ENCODE measurements at regions not wholly inside any gene's neighbourhood (a gene's known extent, or its start where the extent isn't known, plus 50 kb on each side); places are given as distances from the start of the nearest gene placed in this dataset.
"Not testable (repeated sequence)": the region's sequence is repeated elsewhere in the genome, so short reads cannot be mapped to it uniquely, and the experiment has no call there.

DNA sequence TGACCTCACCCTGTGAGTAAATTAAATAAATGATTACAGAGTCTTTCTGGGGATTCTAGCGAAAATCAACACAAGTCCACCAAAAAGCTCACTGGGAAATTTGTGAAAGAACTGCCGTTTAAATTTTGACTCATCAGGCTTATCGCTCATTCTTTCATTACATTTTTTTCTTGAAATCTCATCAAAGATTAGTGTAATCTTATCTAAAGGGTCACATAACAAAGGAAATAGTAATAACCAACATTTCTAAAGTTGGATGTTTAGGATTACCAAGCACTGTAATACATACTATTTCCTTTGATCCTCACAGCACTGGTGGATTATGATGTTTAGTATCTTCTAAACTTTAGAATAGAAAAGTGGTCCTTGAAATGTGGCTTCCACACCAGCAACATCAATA, 111.1 kb upstream of the CBLB start:
- no peak for DNase-seq (ENCODE audit: low spot score)

DNA sequence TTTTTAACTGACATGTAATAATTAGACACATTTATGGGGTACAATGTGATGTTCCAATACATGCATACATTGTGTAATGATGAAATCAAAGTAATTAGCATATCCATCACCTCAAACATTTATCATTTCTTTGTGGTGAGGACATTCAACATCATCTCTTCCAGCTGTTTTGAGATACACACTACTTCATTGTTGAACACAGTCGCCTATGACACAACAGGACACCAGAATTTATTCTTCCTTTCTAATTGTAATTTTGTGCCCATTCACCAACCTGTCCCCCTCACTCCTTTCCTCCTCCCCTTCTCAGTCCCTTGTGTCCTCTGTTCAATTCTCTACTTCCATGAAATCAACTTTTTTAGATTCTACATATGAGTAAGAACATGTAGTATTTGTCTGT, 113.4 kb upstream of the CBLB start:
- no peak for DNase-seq (ENCODE audit: low spot score)

DNA sequence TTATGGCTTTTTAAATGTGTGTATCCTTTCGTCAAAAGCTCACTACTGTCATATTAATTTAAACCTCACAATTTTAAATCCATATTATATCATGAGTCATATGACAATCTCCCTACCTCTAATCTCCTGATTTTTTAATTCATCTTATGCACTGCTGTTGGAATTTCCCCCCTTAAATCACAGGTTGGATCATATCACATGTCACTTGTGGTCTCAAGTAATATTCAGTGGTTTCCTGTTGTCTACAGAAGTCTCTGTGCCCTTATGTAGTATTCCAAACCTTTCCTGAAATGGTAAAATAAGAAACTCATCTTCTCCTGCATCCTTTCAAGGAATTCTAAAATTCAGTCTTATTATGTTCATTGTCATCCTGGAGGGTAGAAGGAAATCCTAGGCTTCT, 116.0 kb upstream of the CBLB start:
- no peak for DNase-seq (ENCODE audit: low spot score)

DNA sequence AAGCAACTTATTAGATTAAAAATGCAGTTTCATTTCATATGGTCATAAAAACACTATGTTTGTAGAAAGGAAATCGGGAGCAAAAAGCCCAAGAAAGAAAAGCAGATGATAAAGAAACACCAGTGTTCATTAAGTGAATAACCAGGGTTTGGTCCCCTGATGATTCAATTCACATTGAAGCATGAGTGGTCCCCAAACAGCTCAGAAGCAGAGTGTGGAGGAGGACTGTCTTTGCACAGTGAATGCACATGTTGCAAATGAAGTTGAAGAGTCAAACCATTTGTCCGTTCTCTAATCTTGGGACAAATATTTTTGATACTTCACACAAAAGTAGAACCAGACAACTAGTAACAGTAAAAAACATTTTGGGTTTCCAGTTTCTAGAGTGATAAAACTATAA, 117.5 kb upstream of the CBLB start:
- not testable (repeated sequence) for DNase-seq (ENCODE audit: low spot score)

DNA sequence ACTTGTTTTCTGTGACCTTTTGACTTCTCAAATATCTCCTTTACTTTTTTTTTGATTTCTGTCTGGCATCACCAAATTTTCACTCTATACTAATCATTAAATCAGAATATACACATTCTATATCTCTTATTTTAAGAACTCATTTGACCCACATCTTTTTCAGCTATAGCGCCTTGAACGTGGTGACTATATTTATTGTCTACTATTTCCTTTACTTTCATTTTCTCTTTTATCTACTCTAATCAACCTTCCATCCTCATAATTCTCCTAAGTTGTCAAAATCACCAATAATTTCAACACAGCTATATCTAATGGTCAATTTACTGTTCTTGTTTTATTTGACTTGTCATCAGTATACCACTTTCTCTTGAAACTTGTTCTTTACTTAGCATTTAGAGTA, 119.0 kb upstream of the CBLB start:
- DNase-seq (ENCODE audit: low spot score), result no peak

DNA sequence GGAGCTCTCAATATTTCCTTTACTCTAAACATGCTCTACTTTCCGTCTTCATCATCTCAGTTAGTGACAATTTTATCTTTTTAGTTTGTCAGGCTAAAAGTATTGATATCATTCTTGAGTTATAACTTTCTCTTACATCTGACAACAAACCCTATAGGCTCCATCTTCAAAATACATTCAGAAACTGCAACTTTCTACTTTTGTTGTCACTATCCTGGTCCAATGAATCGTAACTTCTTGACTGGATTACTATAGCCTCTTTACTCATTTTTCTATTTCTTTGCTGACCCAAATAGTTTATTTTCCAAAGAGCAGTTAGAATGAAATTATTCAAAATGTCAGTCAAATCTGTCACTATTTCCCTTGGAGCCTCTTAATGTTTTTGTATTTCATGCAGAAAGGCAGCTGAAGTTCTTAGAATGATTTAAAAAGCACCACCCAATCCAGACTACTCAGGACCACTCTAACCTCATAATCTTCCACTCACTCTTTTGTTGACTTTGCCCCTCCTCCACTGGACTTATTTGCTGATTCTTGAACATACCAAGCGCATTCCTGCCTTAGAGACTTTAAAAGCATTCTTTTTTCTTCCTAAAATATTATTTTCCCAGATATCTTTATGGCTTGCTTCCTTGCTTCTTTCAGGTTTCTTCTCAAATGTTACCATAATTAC, 119.9 kb upstream of the CBLB start:
- no peak for DNase-seq (ENCODE audit: low spot score)

DNA sequence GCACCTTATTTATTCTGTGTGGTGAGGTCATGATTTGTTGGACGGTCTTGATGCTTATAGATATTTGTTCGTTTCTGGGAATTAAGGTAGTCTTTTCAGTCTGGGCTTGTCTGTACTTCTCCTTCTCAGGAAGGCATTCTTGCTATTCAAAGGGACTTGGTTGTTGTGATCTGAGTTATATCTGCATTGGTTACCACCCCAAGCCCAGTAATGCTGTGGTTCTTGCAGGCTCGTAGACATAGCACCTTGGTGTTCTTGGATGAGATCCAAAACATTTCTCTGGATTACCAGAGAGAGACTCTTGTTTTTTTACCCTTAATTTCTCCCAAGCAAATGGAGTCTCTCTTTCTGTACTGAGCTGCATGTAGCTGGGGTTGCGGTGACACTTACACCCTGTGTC, 128.0 kb upstream of the CBLB start:
- no peak for DNase-seq (ENCODE audit: low spot score)

DNA sequence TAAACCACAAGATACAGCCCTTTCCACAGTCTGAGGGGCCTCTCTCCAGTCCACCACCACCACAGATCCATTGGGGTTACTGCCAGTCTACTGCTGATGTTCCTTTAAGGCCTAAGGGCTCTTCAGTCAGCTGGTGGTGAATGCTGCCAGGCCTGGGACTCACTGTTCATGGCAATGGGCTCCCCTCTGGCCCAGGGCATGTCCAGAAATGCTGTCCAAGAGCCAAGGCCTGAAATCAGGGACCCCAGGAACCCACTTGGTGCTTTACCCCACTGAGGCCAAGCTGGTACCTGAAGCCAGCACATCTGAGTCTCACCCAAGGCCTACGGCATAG, 128.6 kb upstream of the CBLB start:
- no peak for DNase-seq (ENCODE audit: low spot score)

DNA sequence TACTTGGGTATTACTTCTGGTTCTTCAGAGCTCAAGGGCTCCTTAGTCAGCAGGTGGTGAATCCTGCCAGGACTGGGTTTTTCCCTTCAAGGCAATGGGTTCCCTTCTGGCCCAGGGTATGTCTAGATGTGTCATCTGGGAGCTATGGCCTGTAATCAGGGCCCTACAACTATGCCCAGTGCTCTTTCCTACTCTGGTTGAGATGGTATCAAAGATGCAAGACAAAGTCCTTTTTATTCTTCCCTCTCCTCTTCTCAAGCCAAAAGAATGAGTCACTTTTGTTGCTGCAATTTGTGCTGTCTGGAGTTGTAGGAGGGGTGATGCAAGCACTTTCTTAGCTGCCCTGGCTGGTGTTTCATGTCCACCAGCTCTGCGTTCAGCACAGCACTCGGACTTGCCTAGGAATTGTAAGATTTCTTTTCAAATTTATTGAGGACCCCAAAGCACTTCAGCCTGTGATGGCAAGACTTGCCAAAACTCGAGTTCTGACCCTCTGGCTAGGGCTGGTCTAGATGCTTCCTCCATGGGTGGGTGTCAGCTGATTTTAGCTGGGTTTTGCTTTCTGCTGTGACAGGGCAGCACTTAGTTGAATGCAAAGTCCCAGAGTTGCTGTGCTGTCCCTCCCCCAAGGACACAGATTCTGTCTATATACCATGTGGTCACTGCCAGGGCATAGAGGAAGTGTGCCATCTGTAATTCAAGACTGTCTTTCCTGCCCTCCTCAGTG, 129.2 kb upstream of the CBLB start:
- DNase-seq (ENCODE audit: low spot score), result no peak

DNA sequence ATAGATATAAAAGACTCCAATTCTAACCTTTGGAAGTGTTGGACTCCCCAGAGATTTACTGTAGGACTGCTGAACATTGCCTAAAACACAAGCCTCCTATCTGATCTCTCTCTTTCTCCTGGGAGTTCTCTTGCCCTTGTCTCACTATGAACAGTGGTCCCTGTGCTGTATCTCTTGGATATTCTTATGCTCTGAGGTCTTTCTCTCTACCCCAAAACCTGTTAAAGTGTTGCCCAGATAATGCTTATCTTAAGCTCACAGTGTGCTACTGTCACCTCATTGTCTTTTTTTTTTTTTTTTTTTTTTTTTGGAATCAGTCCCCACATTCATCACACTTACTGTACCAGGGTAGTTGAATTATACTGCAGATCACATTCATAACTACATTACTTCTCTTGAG, 131.0 kb upstream of the CBLB start:
- no peak for DNase-seq (ENCODE audit: low spot score)

DNA sequence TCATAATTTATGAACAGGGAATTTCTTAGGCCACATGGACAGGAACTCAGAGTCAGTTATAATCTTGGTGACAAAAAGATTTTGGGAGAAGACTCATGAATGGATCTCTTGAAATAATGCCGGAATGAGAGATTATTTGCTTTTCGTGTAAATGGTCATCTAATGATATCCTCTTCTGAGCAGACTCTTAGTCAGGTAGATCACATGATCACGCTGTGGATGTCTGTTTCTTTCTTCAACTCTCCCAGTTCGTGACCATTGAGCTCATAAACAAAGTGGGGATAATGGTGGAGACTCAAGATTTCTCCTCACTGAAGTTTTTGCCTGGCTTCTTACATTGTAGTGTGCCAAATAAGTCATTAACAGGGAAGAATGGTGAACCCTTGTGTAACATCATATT, 133.1 kb upstream of the CBLB start:
- no peak for DNase-seq (ENCODE audit: low spot score)

DNA sequence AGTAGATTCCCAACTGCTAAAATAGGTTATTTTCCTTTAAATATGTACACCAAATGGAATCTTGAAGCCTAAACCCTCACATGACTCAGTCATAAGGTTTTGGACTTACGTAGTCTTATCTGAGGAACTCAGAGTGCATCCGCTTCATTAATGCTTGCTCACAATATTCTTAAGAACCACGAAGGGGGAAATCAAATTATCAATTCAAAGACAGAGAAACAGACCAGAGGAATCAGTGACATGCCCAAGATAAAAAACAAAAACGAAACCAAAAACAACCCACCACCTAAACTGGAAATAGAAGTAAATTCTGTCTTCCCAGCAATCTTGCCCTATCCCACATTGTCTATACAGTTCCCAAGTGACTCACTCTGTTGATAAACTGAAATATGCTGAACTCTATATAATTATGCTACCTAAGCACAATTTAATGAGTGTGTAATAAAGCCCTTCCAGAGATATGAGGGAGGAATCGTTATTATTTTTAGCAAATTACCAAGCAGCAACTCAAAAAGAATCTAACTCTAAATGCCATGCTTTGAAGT, 135.4 kb upstream of the CBLB start:
- DNase-seq (ENCODE audit: low spot score), result no peak

DNA sequence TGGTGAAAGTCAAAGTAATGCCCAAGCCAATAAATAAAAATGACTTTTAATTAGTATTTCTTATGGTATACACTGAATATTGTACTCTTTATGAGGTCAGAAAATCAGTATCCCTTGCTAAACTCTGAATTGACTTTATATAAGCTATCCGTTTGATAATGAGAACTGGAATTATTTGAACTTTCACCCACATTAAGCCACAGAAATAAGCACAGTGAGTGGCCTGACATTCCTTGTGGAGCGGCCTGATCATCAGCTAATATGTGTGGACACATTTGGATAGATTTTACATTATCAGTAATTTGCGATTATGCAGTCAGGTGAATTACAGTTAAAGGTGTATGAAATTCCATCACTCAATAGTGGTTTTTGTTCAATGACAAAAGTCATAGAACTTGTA, 136.0 kb upstream of the CBLB start:
- no peak for DNase-seq (ENCODE audit: low spot score)

DNA sequence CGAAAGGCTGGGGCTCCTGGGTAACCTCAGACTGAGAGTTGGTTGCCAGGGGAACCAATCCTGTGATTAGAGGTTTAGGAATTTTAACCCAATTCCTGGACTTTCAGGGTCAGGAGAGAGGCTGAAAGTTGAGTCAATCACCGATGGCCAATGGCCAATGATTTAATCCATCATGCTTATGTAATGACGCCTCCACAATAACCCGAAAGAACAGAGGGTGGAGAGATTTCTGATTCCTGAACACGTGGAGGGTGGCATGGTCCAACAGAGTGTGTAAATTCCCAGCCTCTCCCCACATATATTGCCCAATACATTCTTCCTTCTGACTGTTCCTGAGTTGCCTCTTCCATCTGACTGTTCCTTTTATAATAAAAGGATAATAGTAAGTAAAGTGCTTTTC, 137.2 kb upstream of the CBLB start:
- no peak for DNase-seq (ENCODE audit: low spot score)

DNA sequence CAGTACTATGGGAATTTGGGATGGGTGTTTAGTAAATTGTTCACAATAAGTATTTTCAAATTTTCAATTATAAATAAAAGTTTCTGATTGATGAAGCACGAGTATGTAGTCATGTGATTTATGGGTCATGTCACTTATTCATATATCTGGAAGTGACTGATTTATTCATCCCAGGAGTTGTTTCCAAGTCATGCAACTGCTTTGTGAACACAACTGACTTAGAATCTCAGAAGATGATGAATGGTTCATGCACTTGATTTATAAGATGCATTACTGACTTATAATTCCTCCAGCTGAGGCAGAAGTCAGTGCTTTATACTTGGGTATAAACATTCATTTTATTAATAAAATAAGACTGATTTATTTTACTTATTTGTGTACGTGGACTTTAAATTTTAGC, 137.8 kb upstream of the CBLB start:
- no peak for DNase-seq (ENCODE audit: low spot score)

DNA sequence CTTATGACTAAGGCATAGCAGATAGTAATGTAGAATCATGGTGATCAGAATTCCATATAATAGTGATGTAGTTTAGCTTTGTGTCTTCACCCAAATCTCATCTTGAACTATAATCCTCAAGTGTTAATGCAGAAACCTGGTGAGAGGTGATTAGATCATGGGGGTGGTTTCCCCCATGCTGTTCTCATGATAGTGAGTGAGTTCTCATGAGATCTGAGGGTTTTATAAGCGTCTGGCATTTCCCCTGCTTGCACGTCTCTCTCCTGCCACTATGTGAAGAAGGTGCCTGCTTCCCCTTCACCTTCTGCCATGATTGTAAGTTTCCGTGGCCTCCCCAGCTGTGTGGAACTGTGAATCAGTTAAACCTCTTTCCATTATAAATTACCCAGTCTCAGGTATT, 138.7 kb upstream of the CBLB start:
- no peak for DNase-seq (ENCODE audit: low spot score)

DNA sequence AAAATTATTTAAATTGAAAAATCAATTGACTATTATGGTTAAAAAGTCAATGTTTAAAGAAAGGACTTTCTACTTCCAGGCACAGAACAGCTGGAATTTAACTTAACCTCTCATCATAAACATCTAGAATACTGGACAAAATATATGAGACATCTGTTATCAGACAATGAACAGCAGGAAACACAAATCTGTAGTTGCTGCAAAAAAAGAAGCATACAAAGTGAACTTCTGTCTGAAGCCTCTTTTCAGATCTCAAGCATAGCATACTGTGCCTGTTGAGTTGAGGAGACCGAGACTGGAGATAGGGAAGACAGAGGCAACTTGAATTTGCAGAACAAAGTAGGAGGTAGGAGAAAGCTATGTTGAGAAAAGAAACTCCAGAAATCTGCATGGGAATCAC, 140.0 kb upstream of the CBLB start:
- no peak for DNase-seq (ENCODE audit: low spot score)

DNA sequence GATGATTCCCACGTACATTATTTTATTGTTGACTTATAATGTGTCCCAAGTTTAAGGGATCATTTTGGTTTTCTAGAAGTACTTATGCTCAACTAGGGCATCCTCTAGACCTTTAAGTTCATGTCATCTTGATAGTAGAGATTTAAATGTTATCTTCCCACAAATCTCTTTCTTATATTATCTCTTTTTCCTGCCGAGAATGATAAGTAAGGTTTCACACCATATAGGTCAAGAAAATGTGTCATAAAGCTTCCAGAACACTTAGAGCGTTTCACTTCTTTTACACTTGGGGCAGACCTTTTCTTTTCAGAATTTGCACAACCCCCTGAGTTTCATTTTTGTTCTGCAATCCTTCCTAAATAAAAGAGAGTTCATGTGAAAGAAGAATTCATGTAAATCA, 142.0 kb upstream of the CBLB start:
- no peak for DNase-seq (ENCODE audit: low spot score)

DNA sequence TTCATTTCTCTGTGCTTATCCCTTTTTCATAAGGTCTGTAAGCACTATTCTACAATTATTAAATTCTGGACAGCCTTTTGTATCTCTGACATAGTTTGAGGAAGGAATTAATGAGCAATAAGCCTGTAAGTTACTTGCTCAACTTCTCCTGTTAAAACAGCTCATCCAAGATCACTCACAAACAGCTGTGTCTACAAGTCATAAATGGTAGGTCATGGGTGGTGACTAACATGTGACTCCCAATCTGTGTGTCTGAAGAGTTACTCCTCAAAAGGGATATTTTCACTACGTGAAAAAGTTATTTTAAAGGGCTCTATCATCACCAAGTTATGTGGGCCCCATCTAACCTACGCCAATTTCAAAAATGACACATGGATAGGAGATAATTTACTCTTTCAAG, 145.2 kb upstream of the CBLB start:
- no peak for DNase-seq (ENCODE audit: low spot score)

DNA sequence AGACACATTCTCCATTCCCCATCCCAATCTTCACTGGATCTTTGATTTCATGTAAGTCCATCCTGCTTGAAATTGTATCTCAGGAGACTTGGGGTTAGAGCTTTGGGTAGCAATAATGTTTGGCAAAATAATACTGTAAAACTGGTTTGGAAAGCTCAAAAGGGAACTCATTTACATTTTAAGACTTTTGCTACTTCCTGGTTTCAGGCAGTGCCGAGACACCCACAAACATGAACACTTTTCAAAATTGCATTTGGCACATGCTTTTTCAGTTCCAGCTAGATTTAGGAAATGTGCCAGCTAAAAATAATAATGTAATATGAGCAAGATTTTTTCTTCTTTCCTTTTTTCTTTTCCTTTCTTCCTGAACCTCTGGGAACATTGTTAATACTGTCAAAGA, 145.7 kb upstream of the CBLB start:
- DNase-seq (ENCODE audit: low spot score), result no peak

DNA sequence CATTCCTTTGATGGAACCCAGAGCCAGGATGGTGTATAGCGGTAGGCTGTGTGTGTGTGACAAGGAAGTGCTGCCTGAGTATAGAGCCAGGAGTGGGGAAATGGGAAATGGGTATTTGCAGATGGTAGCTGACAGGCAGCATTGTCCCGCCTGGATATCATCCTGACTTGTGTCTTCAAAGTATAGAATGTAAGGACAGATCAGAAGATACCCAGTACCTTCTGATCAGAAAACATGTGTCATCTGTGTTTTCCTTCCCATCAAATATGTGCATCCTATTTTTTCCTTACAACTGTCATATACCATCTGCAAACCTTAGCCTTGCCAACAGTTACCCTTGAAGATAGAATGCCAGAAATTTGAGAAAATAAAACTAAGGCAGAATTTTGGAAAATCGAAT, 146.2 kb upstream of the CBLB start:
- DNase-seq (ENCODE audit: low spot score), result no peak

DNA sequence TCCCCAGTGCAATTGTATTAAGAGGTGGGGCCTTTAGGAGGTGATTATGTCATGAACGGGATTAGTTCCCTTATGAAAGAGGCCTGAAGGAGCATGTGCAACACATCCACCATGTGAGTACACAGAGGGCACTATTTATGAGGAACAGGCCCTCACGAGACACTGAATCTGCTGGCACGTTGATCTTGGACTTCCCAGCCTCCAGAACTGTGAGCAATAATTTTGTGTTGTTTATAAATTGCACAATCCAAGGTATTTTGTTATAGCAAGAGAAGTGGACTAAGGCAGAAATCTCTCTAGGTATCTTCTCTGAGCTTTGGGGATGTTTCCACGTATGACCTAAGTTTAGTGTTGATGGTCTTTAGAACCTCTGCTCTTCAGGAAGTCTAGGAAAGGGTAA, 149.3 kb upstream of the CBLB start:
- no peak for DNase-seq (ENCODE audit: low spot score)

DNA sequence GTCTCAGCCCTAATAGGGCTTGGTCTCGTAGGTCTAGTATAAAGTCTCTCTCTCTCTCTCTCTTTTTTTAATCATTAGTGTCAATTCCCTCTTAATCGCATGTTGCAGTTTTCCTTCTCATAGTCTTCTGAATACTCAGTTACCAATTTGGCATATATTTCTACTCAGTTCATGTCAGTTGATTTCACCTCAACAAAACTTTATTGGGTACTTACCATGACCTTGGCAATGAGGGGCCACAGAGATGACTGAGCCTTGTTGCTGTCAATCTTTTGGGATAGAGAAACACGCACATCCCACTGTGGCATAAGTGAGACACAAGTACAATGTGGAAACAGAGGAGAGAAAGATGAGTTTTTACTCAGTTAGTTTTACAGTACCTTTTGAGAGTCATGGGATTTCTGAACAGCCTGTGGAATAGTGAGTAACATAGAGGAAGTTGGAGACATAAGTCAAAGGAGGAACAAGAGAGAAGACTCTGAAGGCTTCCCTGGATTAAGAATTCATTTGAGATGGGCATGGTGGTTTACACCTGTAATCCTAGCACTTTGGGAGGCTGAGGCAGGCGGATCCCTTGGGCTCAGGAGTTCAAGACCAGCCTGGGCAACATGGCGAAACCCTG, 150.2 kb upstream of the CBLB start:
- no peak for DNase-seq (ENCODE audit: low spot score)

DNA sequence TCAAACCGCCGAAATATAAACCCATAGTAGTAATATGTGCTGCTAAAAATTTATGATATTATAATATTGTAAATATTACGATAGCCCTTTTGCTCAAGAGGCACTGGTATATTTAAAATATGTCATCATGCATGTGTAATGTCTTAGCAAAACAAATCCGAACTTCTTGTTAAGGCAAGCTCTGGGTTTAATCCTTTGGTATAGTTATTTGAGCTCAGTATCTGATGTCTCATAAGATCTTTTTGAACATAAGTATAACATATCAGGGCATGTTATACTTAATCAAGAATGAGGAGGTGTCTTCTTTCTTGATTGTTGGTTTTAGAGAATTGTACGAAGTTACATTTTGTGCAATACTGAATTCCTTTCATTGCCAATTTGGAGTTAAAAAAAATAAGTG, 154.1 kb upstream of the CBLB start:
- no peak for DNase-seq (ENCODE audit: low spot score)
